ENCODE measurements at regions not wholly inside any gene's neighbourhood (a gene's known extent, or its start where the extent isn't known, plus 50 kb on each side); places are given as distances from the start of the nearest gene placed in this dataset.

DNA sequence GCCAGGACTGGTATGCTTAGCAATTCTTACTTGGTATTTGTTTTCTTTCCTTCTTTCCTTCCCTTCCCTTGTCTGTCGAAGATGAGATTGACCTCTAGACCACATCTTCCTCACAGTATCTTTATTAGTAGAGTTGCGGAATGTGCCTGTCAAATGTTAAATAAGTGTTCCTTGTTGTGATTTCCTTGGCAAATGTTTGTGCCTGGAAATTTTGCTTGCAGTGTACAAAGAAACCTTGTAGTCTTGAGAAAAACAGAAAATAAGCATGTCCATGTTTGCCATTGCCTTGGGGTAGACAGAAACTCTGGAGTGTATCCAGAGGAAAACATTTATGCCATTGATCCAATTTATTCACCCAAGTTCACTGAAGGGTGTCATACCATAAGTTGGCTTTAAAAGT lies 79.5 kb upstream of the ZNF385D start:
- no peak overlapping the region for H3K4me3 ChIP-seq (ENCODE audit: low read depth, low read length)
- CTCF ChIA-PET: no interaction called here
- POLR2A ChIA-PET: no interaction called here
- TF ChIP-seq, protein P1, sequence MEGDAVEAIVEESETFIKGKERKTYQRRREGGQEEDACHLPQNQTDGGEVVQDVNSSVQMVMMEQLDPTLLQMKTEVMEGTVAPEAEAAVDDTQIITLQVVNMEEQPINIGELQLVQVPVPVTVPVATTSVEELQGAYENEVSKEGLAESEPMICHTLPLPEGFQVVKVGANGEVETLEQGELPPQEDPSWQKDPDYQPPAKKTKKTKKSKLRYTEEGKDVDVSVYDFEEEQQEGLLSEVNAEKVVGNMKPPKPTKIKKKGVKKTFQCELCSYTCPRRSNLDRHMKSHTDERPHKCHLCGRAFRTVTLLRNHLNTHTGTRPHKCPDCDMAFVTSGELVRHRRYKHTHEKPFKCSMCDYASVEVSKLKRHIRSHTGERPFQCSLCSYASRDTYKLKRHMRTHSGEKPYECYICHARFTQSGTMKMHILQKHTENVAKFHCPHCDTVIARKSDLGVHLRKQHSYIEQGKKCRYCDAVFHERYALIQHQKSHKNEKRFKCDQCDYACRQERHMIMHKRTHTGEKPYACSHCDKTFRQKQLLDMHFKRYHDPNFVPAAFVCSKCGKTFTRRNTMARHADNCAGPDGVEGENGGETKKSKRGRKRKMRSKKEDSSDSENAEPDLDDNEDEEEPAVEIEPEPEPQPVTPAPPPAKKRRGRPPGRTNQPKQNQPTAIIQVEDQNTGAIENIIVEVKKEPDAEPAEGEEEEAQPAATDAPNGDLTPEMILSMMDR (IDR thresholded peaks at IDR 0.05; ENCODE audit: insufficient read depth, low read length, missing control alignments): no peak
- no peak for DNase-seq (ENCODE audit: low read depth, low spot score)

- no peak overlapping the region for H3K4me3 ChIP-seq (ENCODE audit: low read depth, low read length)
- ChIA-PET POLR2A (no interaction called here), CTCF (no interaction called here)
- TF ChIP-seq, protein P1 (IDR thresholded peaks at IDR 0.05; ENCODE audit: insufficient read depth, low read length, missing control alignments): no peak
- DNase-seq (ENCODE audit: low read depth, low spot score): no peak
Observed at GRCh38 chr3:21835264-21835663, 84.3 kb upstream of the ZNF385D start.

DNA sequence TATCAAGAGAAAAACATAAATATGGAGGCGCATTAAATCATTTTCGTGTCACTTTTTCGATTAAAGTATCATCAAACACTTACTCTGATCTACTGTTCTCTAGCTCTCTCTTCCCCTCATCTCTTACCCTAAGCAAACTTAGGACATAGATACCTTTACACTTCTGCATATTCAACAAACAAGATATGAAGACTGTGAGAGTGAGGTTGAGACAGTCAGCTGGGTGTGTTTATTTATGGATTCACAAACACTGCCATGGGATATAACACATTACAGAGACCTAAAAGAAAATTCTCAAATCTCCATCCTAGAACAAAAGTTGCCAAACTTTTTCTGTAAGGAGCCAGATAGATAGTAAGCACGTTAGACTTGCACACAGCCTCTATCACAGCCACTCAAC lies 85.2 kb upstream of the ZNF385D start:
- POLR2A ChIA-PET: no interaction called here
- CTCF ChIA-PET: no interaction called here

GRCh38 chr3:21839176-21839575 lies 88.2 kb upstream of the ZNF385D start:
- ChIA-PET CTCF (no interaction called here), POLR2A (no interaction called here)
- no peak overlapping the region for H3K4me3 ChIP-seq (ENCODE audit: low read depth, low read length)
- TF ChIP-seq, protein P1 (IDR thresholded peaks at IDR 0.05; ENCODE audit: insufficient read depth, low read length, missing control alignments): no peak
- DNase-seq (ENCODE audit: low read depth, low spot score): no peak

More for the DNA sequence above, 85.2 kb upstream of the ZNF385D start:
- H3K4me3 ChIP-seq (ENCODE audit: low read depth, low read length): no peak overlapping the region
- no peak for DNase-seq (ENCODE audit: low read depth, low spot score)
- TF ChIP-seq, protein P1 (IDR thresholded peaks at IDR 0.05; ENCODE audit: insufficient read depth, low read length, missing control alignments): no peak

GRCh38 chr3:21839592-21839991 lies 88.6 kb upstream of the ZNF385D start:
- H3K4me3 ChIP-seq (ENCODE audit: low read depth, low read length): no peak overlapping the region
- ChIA-PET CTCF (no interaction called here), POLR2A (no interaction called here)
- DNase-seq (ENCODE audit: low read depth, low spot score): peak; percentile 49
- TF ChIP-seq, protein P1 (IDR thresholded peaks at IDR 0.05; ENCODE audit: insufficient read depth, low read length, missing control alignments): peak; percentile 33

GRCh38 chr3:21847005-21847404 lies 96.0 kb upstream of the ZNF385D start:
- DNase-seq (ENCODE audit: low read depth, low spot score): no peak
- TF ChIP-seq, protein P1 (IDR thresholded peaks at IDR 0.05; ENCODE audit: insufficient read depth, low read length, missing control alignments): no peak
- H3K4me3 ChIP-seq (ENCODE audit: low read depth, low read length): no peak overlapping the region
- ChIA-PET POLR2A (no interaction called here), CTCF (no interaction called here)
